H1 (cell line): ENCODE measurements at regions not wholly inside any gene's neighbourhood (a gene's known extent, or its start where the extent isn't known, plus 50 kb on each side); places are given as distances from the start of the nearest gene placed in this dataset.

Source experiments
- CTCF ChIA-PET: fragments of 300-600 bp; sonication (Branson Sonifier 250); formaldehyde crosslinking; loops from one replicate; lab custom pipeline; 2021; ENCODE audit not compliant: partially characterized antibody; lab: Charles Lee
- POLR2A ChIA-PET: fragments of 300-600 bp; sonication (Branson Sonifier 250); formaldehyde crosslinking; loops from one replicate; lab custom pipeline; 2021; ENCODE audit warnings: inconsistent platforms; ENCODE audit not compliant: partially characterized antibody; lab: Charles Lee
- DNase-seq, 2 experiments: peaks; one replicate each; pipeline versions ENCODE4 v3.0.0 to v3.0.0-alpha.2; 2010 to 2022; ENCODE audit warnings: low spot score in 2 of 2, low read depth in 1 of 2, mixed read lengths in 1 of 2
- FAIRE-seq: peaks from 2 replicates; lab custom pipeline; 2011; peaks lifted over from hg19 to GRCh38; lab: Jason Lieb, UNC
- H2AFZ ChIP-seq: 2 replicates; pipeline ENCODE4 v1.8.1; 2012; ENCODE audit warnings: low read length, inconsistent platforms
- H2AK5ac ChIP-seq: 2 replicates; pipeline ENCODE4 v1.6.1; 2013; ENCODE audit warnings: low read depth, low read length
- H2BK120ac ChIP-seq: replicated peaks from 2 replicates; pipeline ENCODE3; 2013; ENCODE audit warnings: low read depth, low read length, inconsistent platforms
- H2BK12ac ChIP-seq: 2 replicates; pipeline ENCODE4 v1.6.1; 2013; ENCODE audit warnings: low read depth, low read length
- H2BK15ac ChIP-seq: 2 replicates; pipeline ENCODE4 v1.6.1; 2013; ENCODE audit warnings: low read length
- H2BK20ac ChIP-seq: 2 replicates; pipeline ENCODE4 v1.6.1; 2013; ENCODE audit warnings: low read length
- H2BK5ac ChIP-seq: 2 replicates; pipeline ENCODE4 v1.6.1; 2013; ENCODE audit warnings: low read depth, low read length
- H3K14ac ChIP-seq: 2 replicates; pipeline ENCODE4 v1.6.1; 2013; ENCODE audit warnings: inconsistent platforms; ENCODE audit not compliant: insufficient read length
- H3K18ac ChIP-seq: 2 replicates; pipeline ENCODE4 v1.6.1; 2013; ENCODE audit warnings: low read length; ENCODE audit errors: extremely low read depth
- H3K23ac ChIP-seq: 2 replicates; pipeline ENCODE4 v1.6.1; 2013; ENCODE audit warnings: inconsistent platforms; ENCODE audit not compliant: insufficient read length
- H3K23me2 ChIP-seq: 2 replicates; pipeline ENCODE4 v1.6.1; 2013; ENCODE audit warnings: low read depth, low read length
- H3K27ac ChIP-seq: 2 replicates; pipeline ENCODE4 v1.6.1; 2011; ENCODE audit warnings: low read depth, low read length, inconsistent platforms
- H3K27me3 ChIP-seq, 4 experiments: replicated peaks in 1 of 4; 1 replicate in 1 of 4; 2 replicates in 3 of 4; pipeline versions ENCODE4 v1.6.1 to v1.8.1; 2011 to 2013; ENCODE audit warnings: low read length in 3 of 4, mild to moderate bottlenecking in 3 of 4, inconsistent platforms in 2 of 4, mixed read lengths in 2 of 4, moderate library complexity in 1 of 4; ENCODE audit not compliant: control insufficient read depth in 3 of 4, insufficient read depth in 3 of 4; ENCODE audit errors: extremely low read depth in 1 of 4
- H3K36me3 ChIP-seq, 4 experiments: 2 replicates each; pipeline versions ENCODE4 v1.6.1 to v1.8.1; 2011 to 2013; ENCODE audit warnings: mild to moderate bottlenecking in 4 of 4, low read length in 3 of 4, moderate library complexity in 2 of 4, control low read depth in 1 of 4, inconsistent platforms in 1 of 4; ENCODE audit not compliant: insufficient read depth in 4 of 4, control insufficient read depth in 2 of 4
- H3K4ac ChIP-seq: replicated peaks from 2 replicates; pipeline ENCODE3; 2013; ENCODE audit warnings: low read length, low read depth, mixed read lengths, inconsistent platforms; ENCODE audit not compliant: insufficient read length
- H3K4me1 ChIP-seq, 4 experiments: replicated peaks in 1 of 4; 1 replicate in 1 of 4; 2 replicates in 3 of 4; pipeline versions ENCODE4 v1.6.1 to v1.8.1; 2011 to 2013; ENCODE audit warnings: low read length in 3 of 4, inconsistent platforms in 2 of 4, mixed read lengths in 1 of 4; ENCODE audit not compliant: insufficient read depth in 4 of 4, control insufficient read depth in 3 of 4
- H3K4me2 ChIP-seq, 2 experiments: 2 replicates each; pipeline versions ENCODE4 v1.6.1 to v1.8.1; 2011 to 2013; ENCODE audit warnings: low read depth in 2 of 2, low read length in 2 of 2, control low read depth in 1 of 2, inconsistent platforms in 1 of 2, mild to moderate bottlenecking in 1 of 2; ENCODE audit not compliant: insufficient read depth in 1 of 2
- H3K4me3 ChIP-seq, 4 experiments: fragments of 200-600, 300-600 bp in 1 of 4; sonication (generic), shearing (Covaris generic), sonication (Bioruptor Twin) in 1 of 4; 2 replicates each; pipeline versions ENCODE4 v1.5.1 to v1.8.1; 2011 to 2016; ENCODE audit warnings: low read length in 4 of 4, low read depth in 3 of 4, control low read depth in 2 of 4, inconsistent platforms in 2 of 4, mild to moderate bottlenecking in 2 of 4, mixed read lengths in 1 of 4, moderate library complexity in 1 of 4; ENCODE audit not compliant: insufficient read depth in 2 of 4; ENCODE audit errors: extremely low read depth in 1 of 4
- H3K56ac ChIP-seq: replicated peaks from 2 replicates; pipeline ENCODE3; 2013; ENCODE audit warnings: low read depth, mild to moderate bottlenecking, mixed read lengths, low read length, inconsistent platforms; ENCODE audit not compliant: insufficient read length
- H3K79me1 ChIP-seq: 2 replicates; pipeline ENCODE4 v1.6.1; 2013; ENCODE audit warnings: low read depth, low read length, control low read depth
- H3K79me2 ChIP-seq, 2 experiments: 2 replicates each; pipeline versions ENCODE4 v1.6.1 to v1.8.1; 2012 to 2013; ENCODE audit warnings: low read length in 2 of 2, mild to moderate bottlenecking in 2 of 2, inconsistent platforms in 1 of 2; ENCODE audit not compliant: insufficient read depth in 2 of 2, control insufficient read depth in 1 of 2
- H3K9ac ChIP-seq, 4 experiments: replicated peaks in 1 of 4; 1 replicate in 1 of 4; 2 replicates in 3 of 4; pipeline versions ENCODE4 v1.6.1 to v1.8.1; 2011 to 2013; ENCODE audit warnings: low read depth in 3 of 4, low read length in 3 of 4, control low read depth in 2 of 4, mild to moderate bottlenecking in 2 of 4, moderate library complexity in 2 of 4, inconsistent platforms in 1 of 4; ENCODE audit errors: extremely low read depth in 1 of 4
- H3K9me3 ChIP-seq, 2 experiments: 2 replicates each; pipeline versions ENCODE4 v1.6.1 to v1.8.1; 2012 to 2013; ENCODE audit warnings: mild to moderate bottlenecking in 2 of 2, moderate library complexity in 2 of 2, control low read depth in 1 of 2, inconsistent platforms in 1 of 2, low read depth in 1 of 2, low read length in 1 of 2, mixed read lengths in 1 of 2; ENCODE audit not compliant: insufficient read depth in 2 of 2
- H4K20me1 ChIP-seq, 2 experiments: replicated peaks in 1 of 2; 2 replicates each; pipeline versions ENCODE3 to v1.8.1; 2011 to 2013; ENCODE audit warnings: inconsistent platforms in 2 of 2, low read length in 2 of 2, mild to moderate bottlenecking in 1 of 2; ENCODE audit not compliant: insufficient read depth in 2 of 2, control insufficient read depth in 1 of 2
- H4K5ac ChIP-seq: 2 replicates; pipeline ENCODE4 v1.6.1; 2013; ENCODE audit warnings: low read length, low read depth, mixed read lengths, inconsistent platforms; ENCODE audit not compliant: insufficient read length
- H4K8ac ChIP-seq: 2 replicates; pipeline ENCODE4 v1.8.0; 2013; ENCODE audit warnings: mild to moderate bottlenecking, moderate library complexity, low read length, inconsistent platforms; ENCODE audit not compliant: insufficient read depth; ENCODE audit errors: extremely low read depth
- H4K91ac ChIP-seq: replicated peaks from 2 replicates; pipeline ENCODE3; 2013; ENCODE audit warnings: low read length, mixed read lengths, inconsistent platforms; ENCODE audit not compliant: insufficient read length
- WGBS, 2 experiments: shearing (Covaris generic) in 1 of 2; methylation state at CpG; one replicate each; pipeline versions ENCODE4 v1.1.6 to v1.1.7; 2013 to 2015; ENCODE audit warnings: low lambda C conversion rate in 2 of 2, mixed read lengths in 2 of 2, inconsistent platforms in 1 of 2, low coverage in 1 of 2, missing lambda C conversion rate in 1 of 2; ENCODE audit not compliant: insufficient replicate concordance in 2 of 2, insufficient coverage in 1 of 2, insufficient read length in 1 of 2; ENCODE audit errors: extremely low coverage in 1 of 2, missing lambda C conversion rate in 1 of 2; 5-methylcytosine and 5-hydroxymethylcytosine counted together

DNA sequence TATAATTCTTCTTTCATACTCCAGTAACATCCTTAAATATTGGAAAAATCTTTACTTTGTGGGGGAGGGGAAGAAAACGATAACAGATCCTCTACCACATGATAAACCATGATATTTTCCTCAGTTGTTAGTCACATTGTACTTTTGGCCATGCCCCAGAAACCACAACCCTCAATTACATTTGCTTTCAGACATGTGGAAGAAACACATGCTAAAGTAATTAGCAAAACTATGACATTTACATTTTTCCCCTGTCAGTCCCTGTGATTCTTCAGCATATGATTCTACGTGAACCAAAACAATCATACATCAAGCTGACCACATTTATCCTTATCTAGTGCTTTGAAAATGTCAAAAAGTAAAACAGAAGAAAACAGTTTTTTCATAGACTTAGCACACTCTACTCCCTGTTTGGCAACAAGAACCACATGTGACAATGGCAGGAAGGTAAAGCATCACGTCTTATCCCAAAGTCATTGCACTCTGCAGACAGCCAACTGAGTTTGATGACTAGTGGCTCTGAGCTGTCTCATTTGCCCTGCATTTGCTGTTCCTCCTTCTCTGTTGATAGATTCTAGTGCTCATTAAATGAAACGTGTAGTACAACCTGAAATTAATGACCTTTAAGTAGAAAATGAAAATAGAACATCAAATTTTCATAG, 505.8 kb upstream of the MARCKS start:
- no peak for FAIRE-seq
- ChIA-PET POLR2A (no interaction called here), CTCF (interaction anchor here (0.7 to 1.0 kb wide), 2 partner anchors 232 to 558 kb away, joined by 3 read pairs; no protein-coding TSS in a partner anchor)
- Histone ChIP-seq H3K4me2 (no peak overlapping the region), H3K36me3 (no peaks in the 10 kb centered on the region), H2BK5ac (no peak overlapping the region), H4K5ac (no peak overlapping the region), H3K23ac (no peak overlapping the region), H4K8ac (no peak overlapping the region), H2BK120ac (no peak overlapping the region), H3K9me3 (no peaks in the 10 kb centered on the region), H3K4ac (no peak overlapping the region), H3K79me2 (no peaks in the 10 kb centered on the region), H3K18ac (no peak overlapping the region), H2BK15ac (no peak overlapping the region), H3K4me3 (no peak overlapping the region), H2BK20ac (no peak overlapping the region), H3K9ac (no peak overlapping the region), H4K91ac (no peak overlapping the region), H3K27me3 (no peaks in the 10 kb centered on the region), H4K20me1 (no peaks in the 10 kb centered on the region), H3K14ac (no peak overlapping the region), H2BK12ac (no peak overlapping the region), H3K4me1 (no peaks in the 10 kb centered on the region), H3K23me2 (no peaks in the 10 kb centered on the region), H3K27ac (no peak overlapping the region), H2AK5ac (no peak overlapping the region), H3K79me1 (no peaks in the 10 kb centered on the region), H2AFZ (no peak overlapping the region), H3K56ac (no peak overlapping the region)
- DNase-seq, result no peak
- WGBS, 2 experiments, result 87% methylated on average over 4 of the region's 4 CpGs; no CpG with 5 or more reads in 1 of the 2 experiments
